Mesendoderm (in vitro differentiated cells): ENCODE measurements at regions not wholly inside any gene's neighbourhood (a gene's known extent, or its start where the extent isn't known, plus 50 kb on each side); places are given as distances from the start of the nearest gene placed in this dataset.

Experiments
- DNase-seq: peaks from one replicate; pipeline ENCODE4 v3.0.0; 2013
- H2AK5ac ChIP-seq: 2 replicates; pipeline ENCODE4 v1.6.1; 2013; ENCODE audit warnings: low read length, inconsistent platforms
- H2BK120ac ChIP-seq: 2 replicates; pipeline ENCODE4 v1.6.1; 2013; ENCODE audit warnings: low read depth, mild to moderate bottlenecking, low read length, moderate library complexity, mixed read lengths
- H2BK15ac ChIP-seq: replicated peaks from 2 replicates; pipeline ENCODE4 v1.6.1; 2013; ENCODE audit warnings: low read depth, mild to moderate bottlenecking, moderate library complexity
- H2BK5ac ChIP-seq: 2 replicates; pipeline ENCODE4 v1.6.1; 2013; ENCODE audit warnings: low read length, inconsistent platforms
- H3K18ac ChIP-seq: 2 replicates; pipeline ENCODE4 v1.6.1; 2013; ENCODE audit warnings: mild to moderate bottlenecking, low read length, mixed read lengths
- H3K23ac ChIP-seq: one replicate; pipeline ENCODE4 v1.6.1; 2013; ENCODE audit warnings: low read length
- H3K27ac ChIP-seq: 2 replicates; pipeline ENCODE4 v1.5.1; 2013; ENCODE audit warnings: low read depth, mild to moderate bottlenecking, inconsistent platforms, low read length, moderate library complexity
- H3K27me3 ChIP-seq: 2 replicates; pipeline ENCODE4 v1.6.1; 2013; ENCODE audit warnings: low read length, control low read depth, mild to moderate bottlenecking, inconsistent platforms; ENCODE audit not compliant: insufficient read depth, poor library complexity
- H3K36me3 ChIP-seq: 2 replicates; pipeline ENCODE4 v1.6.1; 2013; ENCODE audit warnings: low read length, inconsistent platforms; ENCODE audit not compliant: control insufficient read depth, insufficient read depth
- H3K4ac ChIP-seq: one replicate; pipeline ENCODE4 v1.6.1; 2013; ENCODE audit warnings: low read depth, mild to moderate bottlenecking, low read length, moderate library complexity
- H3K4me1 ChIP-seq: 2 replicates; pipeline ENCODE4 v1.6.1; 2013; ENCODE audit warnings: low read depth, low read length, inconsistent platforms; ENCODE audit not compliant: control insufficient read depth
- H3K4me2 ChIP-seq: 2 replicates; pipeline ENCODE4 v1.6.1; 2013; ENCODE audit warnings: low read length
- H3K4me3 ChIP-seq: 2 replicates; pipeline ENCODE4 v1.5.1; 2013; ENCODE audit warnings: mild to moderate bottlenecking, low read length
- H3K56ac ChIP-seq: one replicate; pipeline ENCODE4 v1.6.1; 2013; ENCODE audit warnings: low read length
- H3K79me1 ChIP-seq: 2 replicates; pipeline ENCODE4 v1.6.1; 2013; ENCODE audit warnings: low read length, inconsistent platforms
- H3K79me2 ChIP-seq: 2 replicates; pipeline ENCODE4 v1.6.1; 2013; ENCODE audit warnings: mild to moderate bottlenecking, low read length; ENCODE audit not compliant: control insufficient read depth, insufficient read depth
- H3K9ac ChIP-seq: 2 replicates; pipeline ENCODE4 v1.6.1; 2013; ENCODE audit warnings: low read length, inconsistent platforms
- H4K5ac ChIP-seq: one replicate; pipeline ENCODE4 v1.6.1; 2013; ENCODE audit warnings: low read length
- H4K8ac ChIP-seq: one replicate; pipeline ENCODE4 v1.6.1; 2013; ENCODE audit warnings: low read depth, mild to moderate bottlenecking, control low read depth, low read length, moderate library complexity
- WGBS: extraction: QIAGEN DNeasy Blood & Tissue Kit; methylation state at CpG from one replicate; pipeline ENCODE4 v1.1.7; 2013; ENCODE audit warnings: low lambda C conversion rate, missing lambda C conversion rate; ENCODE audit not compliant: insufficient coverage; ENCODE audit errors: extremely low coverage; 5-methylcytosine and 5-hydroxymethylcytosine counted together

DNA sequence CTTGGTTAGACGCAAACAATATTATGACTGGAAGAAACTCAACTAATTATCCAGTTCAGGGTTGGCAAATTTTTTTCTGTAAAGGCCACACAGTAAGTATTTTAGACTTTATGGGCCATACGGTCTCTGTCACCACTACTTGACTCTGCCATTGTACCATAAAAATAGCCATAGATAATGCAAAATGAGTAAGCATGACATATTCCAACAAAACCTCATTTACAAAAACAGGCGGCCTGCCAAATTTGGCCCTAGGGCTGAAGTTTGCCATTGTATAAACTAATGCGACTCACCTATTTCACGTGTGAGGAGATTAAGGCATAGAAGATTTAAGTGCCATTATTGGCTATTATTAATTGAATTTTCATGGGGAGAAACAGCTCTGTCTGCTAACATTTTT, 116.8 kb upstream of the CNTN6 start:
- no peak overlapping the region for H3K4me3 ChIP-seq

GRCh38 chr3:981156-981555, 111.7 kb upstream of the CNTN6 start:
- Histone ChIP-seq H3K27ac (no peak overlapping the region), H2BK5ac (no peak overlapping the region), H3K9ac (no peak overlapping the region), H3K4ac (no peak overlapping the region), H3K27me3 (no peaks in the 10 kb centered on the region), H2AK5ac (no peak overlapping the region), H3K79me2 (no peaks in the 10 kb centered on the region), H3K23ac (no peak overlapping the region), H3K79me1 (no peaks in the 10 kb centered on the region), H2BK15ac (no peak overlapping the region), H3K18ac (no peak overlapping the region), H3K4me1 (no peaks in the 10 kb centered on the region), H3K36me3 (no peaks in the 10 kb centered on the region), H3K56ac (no peak overlapping the region), H3K4me2 (no peak overlapping the region), H4K8ac (no peak overlapping the region), H3K4me3 (no peak overlapping the region), H4K5ac (no peak overlapping the region), H2BK120ac (no peak overlapping the region)
- DNase-seq = peak; percentile 2
- no CpG with 5 or more reads among the region's 6 CpGs for WGBS

More for the DNA sequence above, 116.8 kb upstream of the CNTN6 start:
- no peak overlapping the region for H3K56ac ChIP-seq
- no peak overlapping the region for H2BK15ac ChIP-seq
- no peaks in the 10 kb centered on the region for H3K79me2 ChIP-seq
- no peak overlapping the region for H2AK5ac ChIP-seq
- no peak overlapping the region for H2BK5ac ChIP-seq
- H3K79me1 ChIP-seq = no peaks in the 10 kb centered on the region
- H3K4me2 ChIP-seq = no peak overlapping the region
- H3K9ac ChIP-seq = no peak overlapping the region
- H3K4me1 ChIP-seq = no peaks in the 10 kb centered on the region
- no peaks in the 10 kb centered on the region for H3K36me3 ChIP-seq
- H3K27ac ChIP-seq = no peak overlapping the region
- H3K27me3 ChIP-seq = no peaks in the 10 kb centered on the region
- no peak overlapping the region for H4K8ac ChIP-seq
- WGBS = no CpG with 5 or more reads among the region's 5 CpGs
- H2BK120ac ChIP-seq = no peak overlapping the region
- H3K18ac ChIP-seq = no peak overlapping the region
- DNase-seq = no peak
- no peak overlapping the region for H4K5ac ChIP-seq
- H3K23ac ChIP-seq = no peak overlapping the region
- no peak overlapping the region for H3K4ac ChIP-seq

DNA sequence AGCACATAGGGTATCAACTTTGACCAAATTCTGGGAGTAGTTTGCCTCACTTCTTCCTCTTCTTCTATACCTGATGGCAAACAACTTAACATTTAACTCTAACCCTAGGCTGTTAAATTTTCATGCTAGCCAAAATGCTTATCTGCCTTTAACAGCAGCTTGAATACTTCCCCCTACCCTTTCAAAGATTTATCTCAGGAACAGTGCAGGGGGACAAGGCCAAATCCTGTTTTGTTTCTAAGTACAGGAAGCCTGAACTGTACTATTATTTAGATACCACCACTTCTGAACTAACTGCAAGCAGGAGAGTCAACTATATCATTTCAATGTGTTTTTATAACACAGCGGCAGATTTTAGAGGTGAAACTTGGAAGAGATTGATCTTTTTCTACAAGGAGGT, 104.0 kb upstream of the CNTN6 start:
- no CpG with 5 or more reads among the region's 1 CpG for WGBS
- no peak overlapping the region for H3K4ac ChIP-seq
- no peak for DNase-seq

GRCh38 chr3:992871-993270, 100.0 kb upstream of the CNTN6 start:
- Histone ChIP-seq H3K27ac (no peak overlapping the region), H3K36me3 (no peaks in the 10 kb centered on the region), H2BK120ac (no peak overlapping the region), H3K4me2 (no peak overlapping the region), H2BK15ac (no peak overlapping the region), H3K23ac (no peak overlapping the region), H3K4ac (no peak overlapping the region), H3K4me1 (no peaks in the 10 kb centered on the region), H3K56ac (no peak overlapping the region), H3K9ac (no peak overlapping the region), H2AK5ac (no peak overlapping the region), H3K4me3 (no peak overlapping the region), H2BK5ac (no peak overlapping the region), H3K27me3 (no peaks in the 10 kb centered on the region), H4K8ac (no peak overlapping the region), H4K5ac (no peak overlapping the region), H3K18ac (no peak overlapping the region), H3K79me1 (no peaks in the 10 kb centered on the region), H3K79me2 (no peaks in the 10 kb centered on the region)
- WGBS = no CpG with 5 or more reads among the region's 6 CpGs
- no peak for DNase-seq

More for the DNA sequence above, 104.0 kb upstream of the CNTN6 start:
- Histone ChIP-seq H4K8ac (no peak overlapping the region), H3K9ac (no peak overlapping the region), H3K79me2 (no peaks in the 10 kb centered on the region), H4K5ac (no peak overlapping the region), H3K56ac (no peak overlapping the region), H3K18ac (no peak overlapping the region), H2BK120ac (no peak overlapping the region), H3K4me1 (no peaks in the 10 kb centered on the region), H3K27ac (no peak overlapping the region), H2BK15ac (no peak overlapping the region), H2AK5ac (no peak overlapping the region), H3K27me3 (no peaks in the 10 kb centered on the region), H3K36me3 (no peaks in the 10 kb centered on the region), H3K79me1 (no peaks in the 10 kb centered on the region), H3K4me3 (no peak overlapping the region), H2BK5ac (no peak overlapping the region), H3K4me2 (no peak overlapping the region), H3K23ac (no peak overlapping the region)

GRCh38 chr3:1002010-1002409, 90.8 kb upstream of the CNTN6 start:
- DNase-seq = no peak
- H3K79me2 ChIP-seq = no peaks in the 10 kb centered on the region
- H3K27me3 ChIP-seq = no peaks in the 10 kb centered on the region
- no peak overlapping the region for H3K23ac ChIP-seq
- H3K18ac ChIP-seq = no peak overlapping the region
- no peak overlapping the region for H3K9ac ChIP-seq
- H4K8ac ChIP-seq = no peak overlapping the region
- H3K56ac ChIP-seq = no peak overlapping the region
- no peak overlapping the region for H3K4me2 ChIP-seq
- no peak overlapping the region for H3K27ac ChIP-seq
- no peaks in the 10 kb centered on the region for H3K4me1 ChIP-seq
- H3K79me1 ChIP-seq = no peaks in the 10 kb centered on the region
- H2BK15ac ChIP-seq = no peak overlapping the region
- no peak overlapping the region for H2BK5ac ChIP-seq
- no peak overlapping the region for H2AK5ac ChIP-seq
- H3K4me3 ChIP-seq = no peak overlapping the region
- H3K4ac ChIP-seq = no peak overlapping the region
- H3K36me3 ChIP-seq = no peaks in the 10 kb centered on the region
- no CpG with 5 or more reads among the region's 1 CpG for WGBS
- no peak overlapping the region for H4K5ac ChIP-seq
- H2BK120ac ChIP-seq = no peak overlapping the region

DNA sequence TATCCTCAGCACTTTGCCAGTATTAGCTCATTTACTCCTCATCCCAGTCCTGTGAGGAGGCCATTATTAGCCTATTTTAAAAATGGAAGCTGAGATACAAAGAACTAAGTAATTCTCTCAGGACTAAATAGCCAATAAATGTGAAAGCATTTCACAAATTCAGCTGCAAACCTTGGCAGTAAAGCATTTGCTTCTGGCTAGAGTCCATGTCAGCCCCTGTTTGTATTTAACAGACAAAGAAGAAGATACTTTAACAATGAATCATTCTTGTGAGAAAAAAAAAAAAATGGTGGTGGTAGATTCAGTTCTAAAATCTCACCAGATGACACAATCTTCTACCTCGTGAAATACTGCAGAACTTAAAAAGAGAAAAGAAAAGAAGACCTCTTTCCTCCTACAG, 85.0 kb upstream of the CNTN6 start:
- Histone ChIP-seq H3K27ac (no peak overlapping the region), H3K79me2 (no peaks in the 10 kb centered on the region)

More for the DNA sequence above, 85.0 kb upstream of the CNTN6 start:
- Histone ChIP-seq H3K36me3 (no peaks in the 10 kb centered on the region), H3K27me3 (no peaks in the 10 kb centered on the region), H3K79me1 (no peaks in the 10 kb centered on the region), H3K18ac (no peak overlapping the region), H3K56ac (no peak overlapping the region), H3K4me2 (no peak overlapping the region), H3K9ac (no peak overlapping the region), H2BK15ac (no peak overlapping the region), H2BK120ac (no peak overlapping the region), H3K23ac (no peak overlapping the region), H4K8ac (no peak overlapping the region), H3K4me3 (no peak overlapping the region), H4K5ac (no peak overlapping the region), H2BK5ac (no peak overlapping the region), H2AK5ac (no peak overlapping the region), H3K4ac (no peak overlapping the region), H3K4me1 (no peaks in the 10 kb centered on the region)
- peak; percentile 63 for DNase-seq
- no CpG with 5 or more reads among the region's 1 CpG for WGBS
